BE2C (cell line): ENCODE measurements at regions not wholly inside any gene's neighbourhood (a gene's known extent, or its start where the extent isn't known, plus 50 kb on each side); places are given as distances from the start of the nearest gene placed in this dataset.
"Not testable (repeated sequence)": the region's sequence is repeated elsewhere in the genome, so short reads cannot be mapped to it uniquely, and the experiment has no call there.

Experiments
- DNase-seq: peaks from one replicate; pipeline ENCODE4 v3.0.0-alpha.2; 2020
- H3K27me3 ChIP-seq: fragments of 250-450 bp; sonication (Bioruptor Pico); 2 replicates; pipeline ENCODE4 v1.5.1; 2020; ENCODE audit warnings: mild to moderate bottlenecking
- H3K36me3 ChIP-seq: fragments of 250-450 bp; sonication (Bioruptor Pico); 2 replicates; pipeline ENCODE4 v1.5.1; 2020; ENCODE audit warnings: mild to moderate bottlenecking
- H3K4me1 ChIP-seq: fragments of 250-450 bp; sonication (Bioruptor Pico); 2 replicates; pipeline ENCODE4 v1.5.1; 2020
- H3K4me3 ChIP-seq: 2 replicates; pipeline ENCODE4 v1.5.1; 2011; ENCODE audit warnings: low read depth, low read length
- H3K9me3 ChIP-seq: fragments of 250-450 bp; sonication (Bioruptor Pico); 2 replicates; pipeline ENCODE4 v1.5.1; 2020
- CTCF ChIP-seq: IDR thresholded peaks from 2 replicates; pipeline ENCODE4 v1.5.1; 2012; ENCODE audit warnings: mild to moderate bottlenecking, low read depth, low read length

DNA sequence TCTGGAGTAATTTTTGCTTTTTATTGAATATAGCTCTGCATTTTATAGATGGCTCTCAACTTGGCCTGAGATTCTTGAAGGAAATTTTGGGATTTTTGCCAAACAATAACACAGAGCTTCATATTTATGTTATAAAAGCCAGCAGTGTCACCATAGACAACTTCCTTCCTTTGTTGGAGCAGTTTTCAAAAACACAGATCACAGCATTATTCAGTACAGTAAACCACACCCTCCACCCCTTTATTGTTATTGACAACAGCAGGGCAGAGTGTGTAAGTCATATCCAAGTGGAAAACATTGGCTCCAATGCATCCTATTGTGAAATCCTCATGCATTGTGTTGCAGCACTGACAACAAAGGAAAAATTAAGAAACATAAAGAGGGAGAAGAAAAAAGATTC, 62.6 kb upstream of the PRSS23 start:
- Histone ChIP-seq H3K36me3 (no peaks in the 10 kb centered on the region), H3K9me3 (no peaks in the 10 kb centered on the region), H3K4me1 (no peaks in the 10 kb centered on the region; the same call in 1 of the 2 replicates), H3K4me3 (no peak overlapping the region), H3K27me3 (no peaks in the 10 kb centered on the region)
- no peak for DNase-seq
- TF ChIP-seq CTCF = no peak

GRCh38 chr11:86737230-86737629, 63.1 kb upstream of the PRSS23 start:
- no peaks in the 10 kb centered on the region for H3K9me3 ChIP-seq
- no peak overlapping the region for H3K4me3 ChIP-seq
- no peak for DNase-seq
- no peaks in the 10 kb centered on the region; the same call in 1 of the 2 replicates for H3K4me1 ChIP-seq
- H3K27me3 ChIP-seq = no peaks in the 10 kb centered on the region
- no peak for TF ChIP-seq CTCF
- no peaks in the 10 kb centered on the region for H3K36me3 ChIP-seq

- Histone ChIP-seq H3K36me3 (no peaks in the 10 kb centered on the region), H3K4me3 (no peak overlapping the region), H3K4me1 (no peaks in the 10 kb centered on the region; the same call in 1 of the 2 replicates), H3K27me3 (no peaks in the 10 kb centered on the region), H3K9me3 (no peaks in the 10 kb centered on the region)
- TF ChIP-seq CTCF = no peak
- DNase-seq = no peak
These were observed 63.8 kb upstream of the PRSS23 start for GRCh38 chr11:86736291-86737143.

DNA sequence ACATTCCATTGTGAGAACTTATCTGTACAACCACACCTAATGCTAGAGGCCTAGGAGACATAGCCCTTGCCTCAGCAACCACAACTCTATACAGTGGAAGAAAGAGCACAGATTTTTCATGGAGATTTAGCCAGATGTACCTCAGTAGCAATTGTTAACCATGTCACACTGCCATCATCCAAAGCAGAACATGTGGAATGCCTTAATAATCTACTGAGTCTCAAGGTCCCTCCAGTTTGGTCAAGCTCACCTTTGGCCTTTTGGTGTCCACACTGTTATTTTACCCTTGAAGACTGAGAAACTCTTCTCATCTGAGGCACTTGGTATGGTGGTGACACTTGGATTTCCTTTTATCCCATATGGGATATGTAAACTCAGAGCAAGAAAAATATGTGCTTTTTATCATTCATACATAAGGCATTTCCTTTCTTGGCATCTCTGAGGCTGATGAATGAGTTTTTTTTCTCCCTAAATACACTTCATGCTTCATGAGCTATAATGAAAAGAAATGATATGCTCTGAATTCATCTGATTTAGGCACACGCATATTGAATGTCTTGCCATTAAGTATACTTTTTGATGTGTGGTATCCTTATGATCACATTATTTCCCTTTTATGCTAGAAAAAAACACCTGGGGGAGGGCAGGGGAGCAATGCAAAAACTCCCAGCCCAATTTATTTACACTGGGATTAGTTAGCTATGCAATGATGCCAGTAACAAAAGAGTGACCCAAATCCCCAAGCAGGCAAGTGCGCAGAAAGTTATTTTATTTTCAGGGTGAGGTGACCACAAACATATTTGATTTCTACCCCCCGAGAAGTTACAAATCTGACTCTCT, 63.3 kb upstream of the ME3 start:
- H3K4me3 ChIP-seq = no peak overlapping the region
- TF ChIP-seq CTCF = no peak
- H3K36me3 ChIP-seq = no peaks in the 10 kb centered on the region
- no peaks in the 10 kb centered on the region; the same call in 1 of the 2 replicates for H3K4me1 ChIP-seq
- DNase-seq = no peak
- no peaks in the 10 kb centered on the region for H3K27me3 ChIP-seq
- H3K9me3 ChIP-seq = no peaks in the 10 kb centered on the region

DNA sequence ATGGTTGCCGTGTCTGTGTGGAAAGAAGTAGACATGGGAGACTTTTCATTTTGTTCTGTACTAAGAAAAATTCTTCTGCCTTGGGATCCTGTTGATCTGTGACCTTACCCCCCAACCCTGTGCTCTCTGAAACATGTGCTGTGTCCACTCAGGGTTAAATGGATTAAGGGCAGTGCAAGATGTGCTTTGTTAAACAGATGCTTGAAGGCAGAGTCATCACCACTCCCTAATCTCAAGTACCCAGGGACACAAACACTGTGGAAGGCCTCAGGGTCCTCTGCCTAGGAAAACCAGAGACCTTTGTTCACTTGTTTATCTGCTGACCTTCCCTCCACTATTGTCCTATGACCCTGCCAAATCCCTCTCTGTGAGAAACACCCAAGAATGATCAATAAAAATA, 60.3 kb upstream of the ME3 start:
- H3K9me3 ChIP-seq, H3K4me1 ChIP-seq, H3K4me3 ChIP-seq, H3K36me3 ChIP-seq, DNase-seq, H3K27me3 ChIP-seq: not testable (repeated sequence)

DNA sequence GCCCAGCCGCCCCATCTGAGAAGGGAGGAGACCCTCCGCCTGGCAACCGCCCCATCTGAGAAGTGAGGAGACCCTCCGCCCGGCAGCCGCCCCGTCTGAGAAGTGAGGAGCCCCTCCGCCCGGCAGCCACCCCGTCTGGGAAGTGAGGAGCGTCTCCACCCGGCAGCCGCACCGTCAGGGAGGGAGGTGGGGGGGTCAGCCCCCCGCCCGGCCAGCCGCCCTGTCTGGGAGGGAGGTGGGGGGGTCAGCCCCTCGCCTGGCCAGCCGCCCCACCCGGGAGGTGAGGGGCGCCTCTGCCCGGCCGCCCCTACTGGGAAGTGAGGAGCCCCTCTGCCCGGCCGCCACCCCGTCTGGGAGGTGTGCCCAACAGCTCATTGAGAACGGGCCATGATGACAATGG, 59.9 kb upstream of the ME3 start:
- H3K27me3 ChIP-seq, DNase-seq, H3K9me3 ChIP-seq, H3K4me3 ChIP-seq, H3K36me3 ChIP-seq, H3K4me1 ChIP-seq: not testable (repeated sequence)

- not testable (repeated sequence) for H3K4me3 ChIP-seq, H3K9me3 ChIP-seq, H3K27me3 ChIP-seq, DNase-seq, H3K4me1 ChIP-seq, H3K36me3 ChIP-seq
These were observed 57.2 kb upstream of the ME3 start for GRCh38 chr11:86729576-86729975.
